Activated naive CD8-positive, alpha-beta T cell treated with anti-CD3 and anti-CD28 coated beads for 36 hours (primary cell): ENCODE measurements at regions not wholly inside any gene's neighbourhood (a gene's known extent, or its start where the extent isn't known, plus 50 kb on each side); places are given as distances from the start of the nearest gene placed in this dataset.
"Not testable (repeated sequence)": the region's sequence is repeated elsewhere in the genome, so short reads cannot be mapped to it uniquely, and the experiment has no call there.

Experiments
- DNase-seq: peaks from one replicate; pipeline ENCODE4 v3.0.0; 2021
- H3K27ac Mint-ChIP-seq: one replicate; pipeline ENCODE4 v1.8.0; 2022; ENCODE audit warnings: mild to moderate bottlenecking, moderate library complexity, mixed read lengths
- H3K27me3 Mint-ChIP-seq: one replicate; pipeline ENCODE4 v1.8.0; 2022; ENCODE audit warnings: mild to moderate bottlenecking, mixed read lengths
- H3K36me3 Mint-ChIP-seq: one replicate; pipeline ENCODE4 v1.8.0; 2021; ENCODE audit warnings: mild to moderate bottlenecking, mixed read lengths
- H3K4me1 Mint-ChIP-seq: one replicate; pipeline ENCODE4 v1.8.0; 2021; ENCODE audit warnings: mixed read lengths
- H3K4me3 Mint-ChIP-seq: one replicate; pipeline ENCODE4 v1.8.0; 2022; ENCODE audit warnings: mild to moderate bottlenecking, moderate library complexity, mixed read lengths
- H3K9me3 Mint-ChIP-seq: one replicate; pipeline ENCODE4 v1.8.0; 2022; ENCODE audit warnings: mixed read lengths

DNA sequence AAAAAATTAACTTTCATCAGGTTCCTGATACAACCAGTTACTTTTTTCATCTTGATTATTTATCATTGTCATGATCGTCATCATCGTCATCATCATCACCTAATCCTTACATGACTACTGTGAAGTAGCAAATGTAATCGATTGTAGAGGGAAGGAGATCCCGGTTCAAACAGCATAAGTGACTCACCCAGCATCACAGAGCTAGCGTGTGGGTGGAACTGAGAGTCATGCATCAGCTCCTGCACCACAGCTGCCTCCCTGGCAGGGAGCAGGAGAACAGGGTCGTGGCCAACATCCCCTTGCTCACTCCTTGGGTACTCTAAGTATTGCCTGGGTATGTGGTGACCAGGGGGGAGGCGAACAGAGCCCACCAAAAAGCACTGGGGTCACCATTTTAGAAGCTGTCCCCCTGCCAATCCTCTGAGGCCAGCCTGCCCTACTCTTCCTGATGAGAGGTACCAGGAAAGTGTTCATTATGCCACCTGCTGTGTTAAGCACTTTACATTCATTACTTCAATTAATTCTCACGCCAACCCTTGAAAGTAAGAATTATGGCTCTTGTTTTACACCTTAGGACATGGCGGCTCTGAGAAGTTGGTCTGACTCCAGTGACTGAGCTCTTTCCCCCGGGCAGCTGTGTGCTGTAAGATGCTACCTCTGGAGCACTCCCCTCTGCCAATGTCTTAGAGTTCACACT lies 425.2 kb downstream of the CD83 start:
- H3K4me3 Mint-ChIP-seq = no peak overlapping the region
- DNase-seq = peak; percentile 76
- H3K27me3 Mint-ChIP-seq = no peaks in the 10 kb centered on the region
- no peaks in the 10 kb centered on the region for H3K36me3 Mint-ChIP-seq
- H3K4me1 Mint-ChIP-seq = peaks cover 27% of the 10 kb centered on the region
- H3K9me3 Mint-ChIP-seq = peaks cover 3% of the 10 kb centered on the region
- H3K27ac Mint-ChIP-seq = peak overlapping the region; percentile 59

DNA sequence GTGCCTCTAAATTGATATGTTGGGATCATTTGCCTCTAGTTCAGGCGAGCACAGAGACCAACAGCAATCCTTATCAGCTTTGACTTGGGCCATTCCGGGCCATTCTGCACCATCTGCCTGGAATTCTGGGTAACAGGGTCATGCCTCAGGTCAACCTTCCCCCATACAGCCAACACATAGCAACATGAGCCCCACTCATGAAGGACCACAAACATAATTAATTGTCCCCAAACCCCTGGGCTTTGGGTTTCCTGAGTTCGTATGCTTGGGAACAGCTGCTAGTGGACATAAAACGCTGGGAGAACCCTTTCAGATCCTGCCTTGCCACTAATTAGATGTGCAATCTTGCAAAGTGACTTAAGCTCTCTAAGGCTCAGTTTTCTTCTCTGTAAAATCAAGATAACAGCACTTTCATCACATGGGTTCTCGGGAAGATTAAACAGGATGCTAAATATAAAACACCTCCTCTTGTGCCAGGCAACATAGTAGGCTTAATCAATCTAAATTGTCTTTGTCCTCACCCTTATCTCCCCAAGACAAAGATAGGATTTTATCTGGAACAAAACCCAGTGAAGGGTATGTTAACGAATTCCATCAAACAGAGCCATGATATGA lies 426.5 kb downstream of the CD83 start:
- no peaks in the 10 kb centered on the region for H3K36me3 Mint-ChIP-seq
- no peak for DNase-seq
- no peak overlapping the region for H3K27ac Mint-ChIP-seq
- H3K4me1 Mint-ChIP-seq = peaks cover 26% of the 10 kb centered on the region
- H3K27me3 Mint-ChIP-seq = no peaks in the 10 kb centered on the region
- no peak overlapping the region for H3K4me3 Mint-ChIP-seq
- H3K9me3 Mint-ChIP-seq = peaks cover 3% of the 10 kb centered on the region

DNA sequence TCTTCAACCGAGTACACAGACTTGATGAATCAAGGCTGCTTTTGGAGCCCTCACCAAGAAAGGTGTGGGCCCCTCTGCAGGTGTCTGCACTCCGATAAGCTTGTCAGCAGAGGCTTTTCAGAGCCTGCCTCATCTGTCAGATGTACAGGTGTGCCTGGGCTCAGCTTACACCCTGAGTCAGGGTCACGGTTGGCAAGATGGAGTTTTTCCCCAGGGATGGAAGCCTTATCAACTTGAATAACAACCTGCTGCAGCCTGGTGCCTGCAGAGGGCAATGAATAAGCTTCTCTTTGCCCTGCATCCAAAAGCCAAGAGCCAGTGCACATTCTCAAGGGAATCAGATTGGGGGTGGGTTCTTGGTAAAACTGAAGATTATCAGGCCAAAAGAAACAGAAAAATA lies 427.1 kb downstream of the CD83 start:
- Mint-ChIP-seq H3K27me3 (no peaks in the 10 kb centered on the region), H3K4me1 (peaks cover 26% of the 10 kb centered on the region), H3K4me3 (no peak overlapping the region), H3K9me3 (peaks cover 3% of the 10 kb centered on the region), H3K36me3 (no peaks in the 10 kb centered on the region), H3K27ac (no peak overlapping the region)
- no peak for DNase-seq

DNA sequence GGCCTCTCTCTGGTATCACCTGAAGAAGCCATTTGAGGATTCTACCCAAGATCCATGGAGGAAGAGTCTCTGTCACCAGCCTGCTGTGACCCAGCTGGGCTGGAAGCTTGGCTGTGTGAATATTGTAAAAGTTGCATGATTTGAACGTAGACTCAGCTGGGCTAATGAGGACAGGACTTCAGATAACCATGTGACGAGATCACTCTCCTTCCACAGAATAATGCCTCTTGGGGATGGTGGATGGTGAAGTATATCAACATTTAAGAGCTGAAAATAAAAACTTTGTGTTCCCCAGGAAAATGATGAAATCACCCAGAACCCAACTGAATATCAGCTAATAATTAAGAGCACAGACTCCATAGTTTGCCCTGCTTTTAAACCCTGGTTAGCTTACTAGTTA lies 427.9 kb downstream of the CD83 start:
- Mint-ChIP-seq H3K4me3 (no peak overlapping the region), H3K27me3 (no peaks in the 10 kb centered on the region), H3K36me3 (no peaks in the 10 kb centered on the region), H3K4me1 (peaks cover 26% of the 10 kb centered on the region), H3K27ac (no peak overlapping the region), H3K9me3 (peaks cover 3% of the 10 kb centered on the region)
- DNase-seq = no peak

DNA sequence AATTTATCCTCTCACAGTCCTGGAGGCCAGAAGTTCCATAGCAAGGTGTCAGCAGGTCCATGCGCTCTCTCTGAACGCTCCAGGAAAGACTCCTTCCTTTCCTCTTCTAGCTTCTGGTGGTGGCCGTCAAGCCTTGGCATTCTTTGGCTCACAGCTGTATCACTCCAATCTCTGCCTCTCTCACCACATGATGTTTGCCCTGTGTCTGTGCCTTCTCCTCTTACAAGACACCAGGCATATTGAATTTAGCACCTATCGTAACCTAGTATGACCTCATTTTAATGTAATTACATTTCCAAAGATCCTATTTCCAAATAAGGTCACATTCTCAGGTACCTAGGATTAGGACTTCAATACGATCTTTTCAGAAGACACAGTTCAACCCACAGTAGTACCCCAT lies 428.5 kb downstream of the CD83 start:
- H3K36me3 Mint-ChIP-seq = no peaks in the 10 kb centered on the region
- DNase-seq = no peak
- H3K27ac Mint-ChIP-seq = no peak overlapping the region
- no peaks in the 10 kb centered on the region for H3K27me3 Mint-ChIP-seq
- H3K4me1 Mint-ChIP-seq = peaks cover 25% of the 10 kb centered on the region
- no peak overlapping the region for H3K4me3 Mint-ChIP-seq
- peaks cover 3% of the 10 kb centered on the region for H3K9me3 Mint-ChIP-seq

DNA sequence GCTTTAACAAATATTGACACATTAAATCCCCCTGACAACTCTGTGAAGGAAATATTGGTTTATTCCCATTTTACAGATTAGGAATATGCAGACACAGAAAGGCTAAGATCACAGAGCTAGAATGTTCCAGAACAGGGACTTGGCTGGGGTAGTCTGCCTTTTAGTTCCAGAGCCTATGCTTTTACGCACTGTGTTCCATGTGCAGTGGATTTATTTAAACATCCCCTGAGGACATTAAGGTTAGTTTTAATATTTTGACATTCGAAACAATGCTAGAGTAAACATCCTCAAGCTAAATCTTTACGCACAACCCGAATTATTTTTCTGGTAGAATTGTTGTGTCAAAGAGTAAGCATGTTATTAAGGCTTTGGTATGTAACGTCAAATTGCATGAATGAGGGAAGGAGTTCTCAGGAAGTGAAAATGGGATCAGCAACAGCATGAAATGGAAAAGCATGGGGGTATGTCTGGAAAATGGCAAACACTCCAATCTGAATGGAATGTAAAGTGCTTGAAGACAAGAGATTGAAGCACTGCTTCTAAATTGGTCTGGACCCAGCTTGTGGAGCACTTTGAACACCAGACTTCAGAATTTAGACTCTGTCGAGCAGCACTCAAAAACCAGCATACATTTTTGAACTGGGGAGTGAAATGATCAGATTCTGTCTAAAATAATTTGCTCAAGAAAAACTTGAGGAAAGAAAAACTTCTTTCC lies 429.9 kb downstream of the CD83 start:
- Mint-ChIP-seq H3K36me3 (no peaks in the 10 kb centered on the region), H3K4me3 (no peak overlapping the region), H3K4me1 (peaks cover 11% of the 10 kb centered on the region), H3K9me3 (no peaks in the 10 kb centered on the region), H3K27ac (no peak overlapping the region), H3K27me3 (no peaks in the 10 kb centered on the region)
- no peak for DNase-seq

DNA sequence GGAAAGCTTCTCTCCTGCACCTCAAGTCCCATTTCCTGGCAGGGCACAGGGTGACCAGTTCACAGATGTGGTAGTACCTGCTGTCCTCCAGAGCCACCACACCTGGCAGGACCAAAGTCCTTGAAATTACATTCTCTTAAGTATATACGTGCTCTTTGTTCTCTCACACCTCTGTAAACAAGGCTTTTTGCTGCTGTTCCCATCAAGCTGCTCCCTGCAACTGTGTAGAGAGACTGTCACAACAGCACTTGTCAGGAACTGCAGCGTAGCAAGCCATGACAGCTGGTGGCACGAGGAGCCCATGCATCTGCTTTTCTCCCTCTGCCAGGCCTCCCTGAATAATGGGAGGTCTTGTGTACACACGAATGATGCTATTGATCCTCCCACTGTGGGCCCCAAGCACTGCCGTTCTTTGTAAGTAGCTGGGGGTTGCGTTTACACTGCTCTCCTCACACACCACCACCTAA lies 431.8 kb downstream of the CD83 start:
- H3K36me3 Mint-ChIP-seq = no peaks in the 10 kb centered on the region
- no peak overlapping the region for H3K4me3 Mint-ChIP-seq
- no peak for DNase-seq
- no peaks in the 10 kb centered on the region for H3K4me1 Mint-ChIP-seq
- no peak overlapping the region for H3K27ac Mint-ChIP-seq
- no peaks in the 10 kb centered on the region for H3K9me3 Mint-ChIP-seq
- H3K27me3 Mint-ChIP-seq = no peaks in the 10 kb centered on the region

DNA sequence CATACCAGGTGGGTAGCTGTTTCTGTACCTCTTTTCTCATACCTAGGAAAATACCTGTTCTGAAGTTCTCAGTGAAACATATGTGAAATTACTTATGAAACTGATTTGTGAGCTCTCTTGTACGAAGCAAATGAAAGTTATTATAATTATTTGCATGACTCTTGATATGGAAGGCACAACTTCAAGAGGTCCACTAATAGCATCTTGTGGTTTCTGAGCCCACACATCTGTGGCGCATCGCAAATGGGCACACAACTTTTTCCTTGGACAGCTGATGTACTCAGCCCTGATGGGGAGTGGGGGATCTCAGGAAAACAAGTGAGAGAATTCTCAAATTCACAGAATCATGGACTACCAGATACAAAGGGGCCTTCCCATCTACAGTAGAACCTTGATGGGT lies 432.3 kb downstream of the CD83 start:
- Mint-ChIP-seq H3K36me3 (no peaks in the 10 kb centered on the region), H3K4me3 (no peak overlapping the region), H3K27ac (no peak overlapping the region), H3K9me3 (no peaks in the 10 kb centered on the region), H3K4me1 (no peaks in the 10 kb centered on the region), H3K27me3 (no peaks in the 10 kb centered on the region)
- no peak for DNase-seq

DNA sequence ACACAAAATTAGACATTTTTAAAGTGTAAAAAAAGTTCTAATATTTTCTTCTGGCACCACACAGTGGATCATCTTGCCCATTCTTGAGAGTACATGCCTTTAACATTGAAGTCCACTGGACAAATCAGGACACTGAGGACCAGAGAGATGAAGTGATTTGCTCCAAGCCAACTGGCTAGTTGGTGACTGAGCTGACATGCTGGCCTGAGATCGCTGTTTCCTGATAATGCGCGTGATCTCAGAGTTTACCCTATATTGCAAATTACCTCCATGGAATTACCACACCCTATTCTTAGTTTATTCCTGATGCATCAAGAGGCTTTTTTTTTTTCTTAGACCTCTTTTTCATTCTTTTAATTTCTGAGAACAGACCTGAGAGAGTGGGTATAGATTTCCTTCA lies 432.8 kb downstream of the CD83 start:
- no peaks in the 10 kb centered on the region for H3K4me1 Mint-ChIP-seq

DNA sequence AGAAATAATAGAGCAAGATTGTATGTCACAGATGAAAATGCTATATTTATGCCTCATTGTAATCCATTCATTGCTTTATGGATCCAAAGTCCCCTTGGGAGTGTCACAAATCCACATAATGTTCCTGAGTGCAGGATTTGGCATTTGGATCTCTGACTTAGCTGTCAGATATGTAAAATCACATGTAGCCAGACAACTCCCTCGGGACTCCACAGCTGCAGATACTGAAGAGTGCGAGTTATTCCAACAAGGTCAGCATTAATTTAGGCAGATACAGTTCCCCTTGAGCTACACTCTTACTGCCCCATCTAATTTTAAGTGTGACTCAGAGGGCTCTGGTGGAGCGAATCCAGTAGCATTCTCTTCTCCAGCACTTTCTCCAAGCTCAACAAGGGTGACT lies 433.2 kb downstream of the CD83 start:
- Mint-ChIP-seq H3K9me3 (no peaks in the 10 kb centered on the region), H3K36me3 (no peaks in the 10 kb centered on the region), H3K4me3 (no peak overlapping the region), H3K4me1 (no peaks in the 10 kb centered on the region), H3K27ac (no peak overlapping the region), H3K27me3 (no peaks in the 10 kb centered on the region)
- DNase-seq = no peak

More for the DNA sequence above, 432.8 kb downstream of the CD83 start:
- Mint-ChIP-seq H3K4me3 (no peak overlapping the region), H3K36me3 (no peaks in the 10 kb centered on the region), H3K27me3 (no peaks in the 10 kb centered on the region), H3K9me3 (no peaks in the 10 kb centered on the region), H3K27ac (no peak overlapping the region)
- DNase-seq = no peak

DNA sequence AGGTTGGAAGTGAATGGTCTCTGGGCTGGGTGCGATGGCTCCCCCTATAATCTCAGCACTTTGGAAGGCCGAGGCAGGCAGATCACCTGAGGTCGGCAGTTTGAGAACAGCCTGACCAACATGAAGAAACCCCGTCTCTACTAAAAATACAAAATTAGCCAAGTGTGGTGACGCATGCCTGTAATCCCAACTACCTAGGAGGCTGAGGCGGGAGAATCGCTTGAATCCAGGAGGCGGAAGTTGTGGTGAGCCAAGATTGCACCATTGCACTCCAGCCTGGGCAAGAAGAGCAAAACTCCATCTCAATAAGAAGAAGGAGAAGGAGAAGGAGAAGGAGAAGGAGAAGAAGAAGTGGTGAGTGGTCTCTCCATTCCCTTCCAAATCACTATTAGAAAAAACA lies 434.0 kb downstream of the CD83 start:
- DNase-seq, H3K27ac Mint-ChIP-seq, H3K9me3 Mint-ChIP-seq, H3K4me1 Mint-ChIP-seq, H3K27me3 Mint-ChIP-seq, H3K36me3 Mint-ChIP-seq, H3K4me3 Mint-ChIP-seq: not testable (repeated sequence)

DNA sequence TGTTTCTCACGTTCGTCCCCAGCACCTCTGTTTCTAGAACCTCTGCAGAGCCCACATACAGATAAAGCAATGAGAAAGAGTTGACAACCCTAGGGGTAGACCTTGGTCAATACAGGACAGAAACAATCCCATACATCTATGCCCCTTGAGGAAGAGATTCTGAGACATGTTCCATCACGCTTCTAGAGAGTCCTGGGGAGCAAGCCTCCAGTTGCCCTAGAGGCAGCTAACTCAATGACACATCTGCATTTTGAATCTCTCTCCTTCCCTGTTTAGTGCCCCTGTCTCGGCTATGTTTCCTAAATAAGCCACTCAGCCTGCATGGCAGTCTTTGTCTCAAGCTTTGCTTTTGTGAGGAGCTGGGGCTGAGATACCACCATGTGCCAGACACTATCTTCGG lies 435.3 kb downstream of the CD83 start:
- no peak for DNase-seq
- Mint-ChIP-seq H3K36me3 (no peaks in the 10 kb centered on the region), H3K4me3 (no peak overlapping the region), H3K27me3 (no peaks in the 10 kb centered on the region), H3K4me1 (no peaks in the 10 kb centered on the region), H3K27ac (no peak overlapping the region), H3K9me3 (no peaks in the 10 kb centered on the region)

DNA sequence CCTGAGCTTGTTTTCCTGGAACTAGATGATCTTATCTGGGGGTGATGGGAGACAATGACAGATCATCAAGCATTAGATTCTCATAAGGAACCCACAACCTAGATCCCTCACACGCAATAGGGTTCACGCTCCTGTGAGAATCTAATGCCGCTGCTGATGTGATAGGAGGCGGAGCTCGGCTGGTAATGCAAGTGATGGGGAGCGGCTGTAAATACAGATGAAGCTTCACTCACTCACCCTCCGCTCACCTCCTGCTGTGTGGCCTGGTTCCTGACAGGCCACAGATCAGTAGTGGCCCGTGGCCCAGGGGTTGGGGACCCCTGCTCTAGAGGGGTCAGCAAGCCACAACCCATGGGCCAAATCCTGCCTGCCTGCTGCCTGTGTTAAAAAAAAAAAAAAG lies 435.9 kb downstream of the CD83 start:
- DNase-seq = no peak
- H3K4me1 Mint-ChIP-seq = no peaks in the 10 kb centered on the region
- no peaks in the 10 kb centered on the region for H3K27me3 Mint-ChIP-seq
- no peaks in the 10 kb centered on the region for H3K9me3 Mint-ChIP-seq
- H3K36me3 Mint-ChIP-seq = no peaks in the 10 kb centered on the region
- H3K4me3 Mint-ChIP-seq = no peak overlapping the region
- no peak overlapping the region for H3K27ac Mint-ChIP-seq

DNA sequence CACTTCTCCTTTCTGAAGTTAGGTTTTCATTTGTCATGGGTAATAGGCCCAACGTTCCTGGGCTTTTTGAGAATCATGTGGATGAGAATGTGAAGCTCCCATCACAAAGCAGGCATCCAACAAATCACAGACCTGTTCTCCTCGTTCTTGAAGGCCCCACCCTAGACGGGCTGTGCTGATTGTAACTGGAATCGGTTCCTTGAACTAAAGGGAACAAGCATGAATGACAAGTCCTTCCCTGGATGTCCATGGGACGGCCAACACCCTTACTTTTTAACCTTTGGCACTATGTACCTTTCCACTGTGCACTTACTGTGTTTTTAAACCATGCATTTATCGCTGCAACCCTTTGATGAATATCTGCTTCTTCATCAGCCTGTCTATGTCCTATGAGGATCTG lies 438.2 kb downstream of the CD83 start:
- H3K9me3 Mint-ChIP-seq = peaks cover 4% of the 10 kb centered on the region
- no peaks in the 10 kb centered on the region for H3K27me3 Mint-ChIP-seq

DNA sequence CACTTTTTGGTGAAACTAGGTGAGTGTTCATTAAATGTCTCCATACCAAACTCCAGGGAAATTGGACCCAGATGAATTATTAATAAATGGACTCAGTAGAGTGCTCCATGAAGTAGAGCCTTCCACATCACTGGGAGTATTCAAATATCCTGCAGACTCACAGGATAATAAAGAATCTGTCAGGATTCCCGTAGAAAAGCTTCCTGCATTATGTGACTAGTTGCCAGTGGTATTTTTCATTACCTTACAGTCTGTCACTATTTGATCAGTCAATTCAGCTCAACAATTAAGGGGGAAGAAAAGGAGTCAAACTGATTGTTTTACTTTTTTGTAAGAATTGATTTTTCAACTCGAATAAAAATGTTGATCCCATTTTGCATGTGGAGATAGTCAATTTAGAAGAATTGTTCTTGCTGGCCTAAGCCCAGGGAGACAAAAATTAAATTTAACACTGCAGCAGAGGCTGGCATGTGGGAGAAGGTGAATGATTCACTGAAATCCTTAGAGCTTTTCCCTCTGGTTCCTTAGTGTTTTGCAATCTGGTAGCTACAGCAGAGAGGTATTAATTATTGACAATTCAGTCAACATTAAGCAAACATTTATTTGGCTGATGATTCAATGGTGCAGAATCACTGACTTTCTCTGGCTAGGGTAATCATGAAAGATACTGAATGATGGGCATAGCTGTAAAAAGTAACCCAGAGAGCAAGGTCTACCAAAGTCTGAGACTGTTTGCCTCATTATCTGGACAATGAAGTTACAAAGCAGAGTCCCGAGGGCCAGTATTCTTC lies 442.4 kb downstream of the CD83 start:
- Mint-ChIP-seq H3K27ac (no peak overlapping the region), H3K4me3 (no peak overlapping the region), H3K4me1 (no peaks in the 10 kb centered on the region), H3K36me3 (peaks cover 1% of the 10 kb centered on the region), H3K9me3 (peaks cover 15% of the 10 kb centered on the region), H3K27me3 (no peaks in the 10 kb centered on the region)
- DNase-seq = no peak

More for the DNA sequence above, 438.2 kb downstream of the CD83 start:
- DNase-seq = no peak
- H3K27ac Mint-ChIP-seq = no peak overlapping the region
- no peaks in the 10 kb centered on the region for H3K4me1 Mint-ChIP-seq
- H3K36me3 Mint-ChIP-seq = no peaks in the 10 kb centered on the region
- H3K4me3 Mint-ChIP-seq = no peak overlapping the region
